Stimulated activated CD4-positive, alpha-beta T cell treated with anti-CD3 and anti-CD28 coated beads, Interleukin-1b, Interleukin-23, amount 100 ng/mL, for 48 hours (primary cell): ENCODE measurements at regions not wholly inside any gene's neighbourhood (a gene's known extent, or its start where the extent isn't known, plus 50 kb on each side); places are given as distances from the start of the nearest gene placed in this dataset.

Experiments used
- DNase-seq: peaks from one replicate; pipeline ENCODE4 v3.0.0-alpha.2; 2020

- no peak for DNase-seq
Measured at GRCh38 chr2:147792966-147793617, 51.7 kb upstream of the ACVR2A start.

- DNase-seq = no peak
Measured at GRCh38 chr2:147790580-147790979, 54.2 kb upstream of the ACVR2A start.

GRCh38 chr2:147789720-147790119 is 55.1 kb upstream of the ACVR2A start:
- no peak for DNase-seq

- no peak for DNase-seq
Measured at GRCh38 chr2:147789287-147789686, 55.5 kb upstream of the ACVR2A start.

GRCh38 chr2:147782141-147782930 is 62.5 kb upstream of the ACVR2A start:
- no peak for DNase-seq

GRCh38 chr2:147779440-147779839 is 65.4 kb upstream of the ACVR2A start:
- no peak for DNase-seq

GRCh38 chr2:147777394-147777793 is 67.4 kb upstream of the ACVR2A start:
- no peak for DNase-seq

GRCh38 chr2:147774805-147775204 is 70.0 kb upstream of the ACVR2A start:
- DNase-seq = no peak

- no peak for DNase-seq
Measured at GRCh38 chr2:147773479-147773878, 71.3 kb upstream of the ACVR2A start.

GRCh38 chr2:147772781-147773180 is 72.0 kb upstream of the ACVR2A start:
- DNase-seq = no peak

GRCh38 chr2:147763861-147764260 is 81.0 kb upstream of the ACVR2A start:
- DNase-seq = no peak

- no peak for DNase-seq
Measured at GRCh38 chr2:147760984-147761383, 83.8 kb upstream of the ACVR2A start.

GRCh38 chr2:147759536-147759935 is 85.3 kb upstream of the ACVR2A start:
- DNase-seq = no peak

- DNase-seq = no peak
Measured at GRCh38 chr2:147758821-147759220, 86.0 kb upstream of the ACVR2A start.

GRCh38 chr2:147756069-147756468 is 88.8 kb upstream of the ACVR2A start:
- DNase-seq = no peak

- no peak for DNase-seq
Measured at GRCh38 chr2:147740211-147740927, 104.5 kb upstream of the ACVR2A start.

GRCh38 chr2:147739508-147739907 is 105.3 kb upstream of the ACVR2A start:
- DNase-seq = no peak

GRCh38 chr2:147718831-147719230 is 126.0 kb upstream of the ACVR2A start:
- DNase-seq = no peak

GRCh38 chr2:147716906-147717305 is 127.9 kb upstream of the ACVR2A start:
- DNase-seq = no peak

GRCh38 chr2:147715807-147716206 is 129.0 kb upstream of the ACVR2A start:
- no peak for DNase-seq

GRCh38 chr2:147714582-147714981 is 130.2 kb upstream of the ACVR2A start:
- DNase-seq = no peak

GRCh38 chr2:147713349-147713748 is 131.5 kb upstream of the ACVR2A start:
- DNase-seq = no peak

- no peak for DNase-seq
Measured at GRCh38 chr2:147712051-147712450, 132.8 kb upstream of the ACVR2A start.

GRCh38 chr2:147711031-147711430 is 133.8 kb upstream of the ACVR2A start:
- no peak for DNase-seq
